OCI-LY1 (cell line): ENCODE measurements at regions not wholly inside any gene's neighbourhood (a gene's known extent, or its start where the extent isn't known, plus 50 kb on each side); places are given as distances from the start of the nearest gene placed in this dataset.

Source experiments
- CTCF ChIP-seq: fragments of 200-600 bp; sonication (generic), shearing (Covaris generic); IDR thresholded peaks from 2 replicates; pipeline ENCODE4 v1.5.1; 2017; ENCODE audit warnings: mild to moderate bottlenecking, antibody characterized with exemption, low read length, moderate library complexity, mixed read lengths
- EZH2 ChIP-seq: fragments of 200-600 bp; sonication (generic), shearing (Covaris generic); IDR thresholded peaks from 2 replicates; pipeline ENCODE4 v1.8.0; 2017; ENCODE audit warnings: borderline replicate concordance, mixed run types, mild to moderate bottlenecking, antibody characterized with exemption, low read length, moderate library complexity, mixed read lengths

GRCh38 chr2:104213758-104214157 lies 640.2 kb upstream of the POU3F3 start:
- TF ChIP-seq CTCF (no peak), EZH2 (no peak)
